Nephron (organoid): ENCODE measurements at regions not wholly inside any gene's neighbourhood (a gene's known extent, or its start where the extent isn't known, plus 50 kb on each side); places are given as distances from the start of the nearest gene placed in this dataset.
"Not testable (repeated sequence)": the region's sequence is repeated elsewhere in the genome, so short reads cannot be mapped to it uniquely, and the experiment has no call there.

ENCODE experiments used
- H3K27ac Mint-ChIP-seq, 3 experiments: 2 replicates each; pipeline ENCODE4 v1.8.0; 2020; ENCODE audit warnings: mixed read lengths in 3 of 3, mild to moderate bottlenecking in 2 of 3, moderate library complexity in 1 of 3
- H3K27me3 Mint-ChIP-seq: 2 replicates; pipeline ENCODE4 v1.8.0; 2021; ENCODE audit warnings: low read depth, mild to moderate bottlenecking, moderate library complexity, mixed read lengths
- H3K36me3 Mint-ChIP-seq: 2 replicates; pipeline ENCODE4 v1.8.0; 2020; ENCODE audit warnings: low read depth, mixed read lengths
- H3K4me1 Mint-ChIP-seq: 2 replicates; pipeline ENCODE4 v1.8.0; 2020; ENCODE audit warnings: mixed read lengths
- H3K4me3 Mint-ChIP-seq, 3 experiments: 2 replicates each; pipeline ENCODE4 v1.8.0; 2020; ENCODE audit warnings: mild to moderate bottlenecking in 3 of 3, mixed read lengths in 3 of 3, moderate library complexity in 2 of 3
- H3K9me3 Mint-ChIP-seq: 2 replicates; pipeline ENCODE4 v1.8.0; 2020; ENCODE audit warnings: mixed read lengths
- CTCF ChIP-seq, 3 experiments: fragments of 200-600 bp; sonication (generic); IDR thresholded peaks; one replicate each; pipeline ENCODE4 v1.5.0; 2021; ENCODE audit warnings: antibody characterized with exemption in 3 of 3; ENCODE audit not compliant: unreplicated experiment in 3 of 3

GRCh38 chr22:25462474-25463346, 101.8 kb upstream of the GRK3 start:
- not testable (repeated sequence) for H3K4me1 Mint-ChIP-seq, H3K4me3 Mint-ChIP-seq, H3K9me3 Mint-ChIP-seq, H3K27me3 Mint-ChIP-seq
- Mint-ChIP-seq H3K36me3 (peaks cover 61% of the 10 kb centered on the region), H3K27ac (peak overlapping the region in 1 of 3 experiments; percentile 2)
- TF ChIP-seq CTCF (IDR thresholded peaks at IDR 0.05; ENCODE audit: unreplicated experiment in 3 of 3), result peak; percentile 96 to 98 (median 98)

- H3K27ac Mint-ChIP-seq, H3K9me3 Mint-ChIP-seq, H3K4me1 Mint-ChIP-seq, H3K27me3 Mint-ChIP-seq, H3K4me3 Mint-ChIP-seq: not testable (repeated sequence)
- H3K36me3 Mint-ChIP-seq, result peaks cover 61% of the 10 kb centered on the region
Measured at GRCh38 chr22:25463347-25463628, 101.2 kb upstream of the GRK3 start.

GRCh38 chr22:25464326-25464725, 100.1 kb upstream of the GRK3 start:
- H3K27ac Mint-ChIP-seq, H3K4me3 Mint-ChIP-seq, H3K9me3 Mint-ChIP-seq, H3K4me1 Mint-ChIP-seq, H3K27me3 Mint-ChIP-seq: not testable (repeated sequence)
- peaks cover 52% of the 10 kb centered on the region for H3K36me3 Mint-ChIP-seq

GRCh38 chr22:25465949-25466348, 98.5 kb upstream of the GRK3 start:
- Mint-ChIP-seq H3K27ac (peak overlapping the region in 2 of 3 experiments; percentile 48 to 59), H3K4me3 (no peak overlapping the region), H3K36me3 (peaks cover 42% of the 10 kb centered on the region), H3K9me3 (no peaks in the 10 kb centered on the region), H3K27me3 (no peaks in the 10 kb centered on the region), H3K4me1 (peaks cover 9% of the 10 kb centered on the region)
- no peak for TF ChIP-seq CTCF (IDR thresholded peaks at IDR 0.05; ENCODE audit: unreplicated experiment in 3 of 3)

GRCh38 chr22:25472382-25472781, 92.1 kb upstream of the GRK3 start:
- H3K36me3 Mint-ChIP-seq, result peaks cover 24% of the 10 kb centered on the region
- TF ChIP-seq CTCF (IDR thresholded peaks at IDR 0.05; ENCODE audit: unreplicated experiment in 3 of 3), result no peak
- H3K27ac Mint-ChIP-seq, result peak overlapping the region in 1 of 3 experiments; percentile 8
- no peak overlapping the region for H3K4me3 Mint-ChIP-seq
- H3K9me3 Mint-ChIP-seq, result peaks cover 5% of the 10 kb centered on the region
- peaks cover 29% of the 10 kb centered on the region for H3K4me1 Mint-ChIP-seq
- H3K27me3 Mint-ChIP-seq, result no peaks in the 10 kb centered on the region

GRCh38 chr22:25475257-25476022, 89.0 kb upstream of the GRK3 start:
- peaks cover 44% of the 10 kb centered on the region for H3K36me3 Mint-ChIP-seq
- no peaks in the 10 kb centered on the region for H3K27me3 Mint-ChIP-seq
- H3K27ac Mint-ChIP-seq, result peak overlapping the region; percentile 75 to 90 (median 87)
- H3K9me3 Mint-ChIP-seq, result peaks cover 5% of the 10 kb centered on the region
- peaks cover 36% of the 10 kb centered on the region for H3K4me1 Mint-ChIP-seq
- TF ChIP-seq CTCF (IDR thresholded peaks at IDR 0.05; ENCODE audit: unreplicated experiment in 3 of 3), result no peak
- H3K4me3 Mint-ChIP-seq, result no peak overlapping the region
